HG02571 (cell line): ENCODE measurements at regions not wholly inside any gene's neighbourhood (a gene's known extent, or its start where the extent isn't known, plus 50 kb on each side); places are given as distances from the start of the nearest gene placed in this dataset.

Source experiments
- ATAC-seq: cut with Tn5 transposase; IDR thresholded peaks from one replicate; pipeline ENCODE4 v1.9.1; 2021; ENCODE audit warnings: mild to moderate bottlenecking, moderate library complexity; ENCODE audit not compliant: unreplicated experiment

DNA sequence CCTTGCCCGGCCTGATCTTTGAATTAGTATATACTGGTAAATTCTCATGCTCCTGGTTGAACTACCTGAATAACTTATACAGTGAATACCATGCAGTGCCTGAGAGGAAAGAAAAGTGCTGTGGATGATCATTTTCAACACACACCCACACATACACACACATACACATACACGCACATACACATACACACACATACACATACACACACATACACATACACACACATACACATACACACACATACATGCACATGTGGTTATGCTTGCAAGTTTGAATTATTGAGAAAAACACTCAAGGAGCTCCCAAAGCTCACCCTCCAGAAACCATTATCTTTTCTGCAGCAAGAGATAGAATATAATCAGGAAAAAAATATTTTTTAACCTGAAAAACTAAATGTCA lies 366.9 kb upstream of the RASGEF1B start:
- no peak for ATAC-seq

DNA sequence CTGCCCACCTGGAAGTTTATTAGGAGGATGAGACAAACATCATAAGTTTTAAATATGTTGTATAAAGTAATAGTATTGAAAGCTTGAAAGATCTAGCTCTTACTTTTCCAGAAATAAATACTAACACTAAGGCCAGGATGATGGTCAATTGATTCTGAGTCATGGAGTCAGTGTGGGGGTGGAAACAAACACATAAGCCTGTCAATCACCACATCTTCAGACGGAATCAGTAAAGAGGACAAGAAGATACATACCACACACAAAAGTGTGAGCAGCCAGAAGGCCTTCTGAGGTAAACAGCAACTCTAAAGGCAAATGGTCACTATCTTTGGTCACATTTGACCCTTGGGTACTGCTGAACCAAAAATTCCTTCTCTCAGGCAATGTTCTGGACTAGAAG lies 365.0 kb upstream of the RASGEF1B start:
- ATAC-seq = no peak

DNA sequence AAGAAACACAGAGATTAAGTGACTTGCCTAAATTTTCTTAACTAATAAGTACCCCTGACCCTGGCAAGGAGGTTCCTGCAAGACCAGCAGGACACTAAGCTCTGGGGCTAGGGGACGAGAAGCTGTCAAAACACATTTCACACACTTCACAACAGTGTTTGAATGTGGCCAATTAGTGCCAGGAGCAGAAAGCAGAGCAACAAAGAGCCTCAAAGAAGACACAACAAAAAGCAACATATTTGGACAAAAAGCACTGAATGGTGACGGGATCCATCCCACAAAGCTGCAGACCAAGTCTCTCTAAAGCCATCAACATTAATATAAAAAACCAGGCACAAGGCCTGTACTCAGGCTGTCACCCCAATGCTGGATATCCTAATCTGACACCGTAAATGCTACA lies 361.9 kb upstream of the RASGEF1B start:
- ATAC-seq = no peak

DNA sequence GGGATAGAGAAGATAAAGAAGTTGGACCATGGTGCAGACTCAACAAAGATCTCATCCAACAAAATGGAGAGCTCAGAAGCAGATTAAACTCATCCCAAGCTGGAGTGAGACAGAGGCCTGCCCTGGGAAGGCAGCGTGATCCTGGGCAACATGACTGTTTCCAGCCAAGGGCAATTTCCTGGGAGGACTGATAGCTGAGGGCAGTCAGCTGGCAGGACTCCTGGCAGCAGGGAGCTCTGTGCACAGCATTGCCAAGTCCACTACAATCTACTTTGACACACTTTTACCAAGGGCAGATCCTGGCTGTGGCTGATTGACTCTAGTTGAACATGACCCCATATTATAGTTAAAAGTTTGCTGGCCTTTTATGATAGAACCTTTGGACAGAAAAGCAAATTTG lies 357.3 kb upstream of the RASGEF1B start:
- ATAC-seq = no peak

DNA sequence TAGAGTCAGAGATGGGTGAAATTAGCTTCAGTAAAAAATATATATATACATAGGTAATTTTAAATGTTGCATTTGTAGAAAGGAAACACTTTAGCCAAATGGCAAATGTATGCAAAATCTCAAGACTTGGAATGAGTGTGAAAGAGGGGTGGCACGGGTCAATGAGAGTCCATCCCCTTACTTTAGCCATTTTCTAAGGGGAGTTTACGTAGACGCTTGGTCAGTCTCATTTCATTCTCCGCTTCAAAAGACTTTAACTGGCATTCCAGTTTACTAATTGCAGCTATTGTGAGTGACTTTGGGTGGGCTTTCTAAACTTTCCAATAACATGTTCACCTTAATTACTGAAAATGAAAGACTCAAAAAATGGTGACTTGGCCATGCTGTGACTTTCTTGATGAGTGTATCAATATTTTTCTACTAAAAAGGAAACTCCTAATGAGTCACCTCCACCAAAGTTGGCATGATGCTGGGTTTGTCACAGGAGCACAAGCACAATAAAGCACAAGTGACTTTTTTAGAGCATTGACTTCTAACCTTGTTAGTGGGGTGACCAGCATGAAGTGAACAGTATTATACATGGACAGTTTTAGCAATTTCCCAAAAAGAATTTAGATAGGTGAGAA lies 356.0 kb upstream of the RASGEF1B start:
- peak; percentile 70 for ATAC-seq

DNA sequence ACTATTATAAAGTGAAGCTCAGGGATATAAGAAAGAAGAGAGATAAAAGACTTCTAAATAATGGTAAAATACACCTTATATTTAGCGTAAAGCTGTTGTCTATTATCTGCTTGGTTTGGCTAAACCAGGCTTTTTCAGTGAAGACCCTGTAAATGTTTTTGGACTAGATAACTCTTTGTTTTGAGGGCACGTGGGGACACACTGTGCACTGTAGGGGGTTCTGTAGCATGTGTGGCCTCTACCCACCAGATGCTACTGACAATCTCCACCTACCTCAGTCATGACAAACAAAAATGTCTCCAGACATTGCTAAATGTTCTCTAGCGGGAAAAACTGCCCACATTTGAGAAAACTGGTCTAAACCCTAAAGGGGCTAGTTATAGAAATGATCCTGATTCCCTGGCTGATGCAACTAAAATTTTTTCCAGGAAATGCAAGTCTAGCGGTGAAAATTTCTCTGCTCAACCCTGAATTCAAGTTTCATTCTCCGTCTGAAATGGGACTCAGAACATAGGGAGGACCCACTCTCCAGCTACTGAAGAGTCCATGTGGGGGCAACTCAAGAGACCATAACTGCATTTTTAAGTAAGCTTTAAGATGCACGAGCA lies 355.2 kb upstream of the RASGEF1B start:
- no peak for ATAC-seq

DNA sequence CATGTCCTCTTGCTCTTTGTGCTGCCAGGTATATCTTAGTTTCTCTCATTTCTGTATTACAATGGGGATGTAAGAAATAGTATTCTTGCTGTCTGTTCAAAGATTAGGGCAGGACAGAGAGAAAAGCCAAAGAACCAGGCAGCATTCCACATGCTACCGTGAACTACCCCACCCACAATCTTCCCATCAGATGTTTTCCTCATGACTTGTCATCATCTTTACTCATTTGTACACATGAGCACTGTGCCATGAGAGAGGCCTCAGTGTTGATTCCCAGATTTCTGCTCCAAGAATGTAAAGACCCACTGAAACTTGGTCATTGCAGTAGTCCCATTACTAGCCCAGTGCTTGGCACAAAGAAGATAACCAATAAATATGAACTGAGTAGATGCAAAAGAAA lies 354.6 kb upstream of the RASGEF1B start:
- no peak for ATAC-seq

DNA sequence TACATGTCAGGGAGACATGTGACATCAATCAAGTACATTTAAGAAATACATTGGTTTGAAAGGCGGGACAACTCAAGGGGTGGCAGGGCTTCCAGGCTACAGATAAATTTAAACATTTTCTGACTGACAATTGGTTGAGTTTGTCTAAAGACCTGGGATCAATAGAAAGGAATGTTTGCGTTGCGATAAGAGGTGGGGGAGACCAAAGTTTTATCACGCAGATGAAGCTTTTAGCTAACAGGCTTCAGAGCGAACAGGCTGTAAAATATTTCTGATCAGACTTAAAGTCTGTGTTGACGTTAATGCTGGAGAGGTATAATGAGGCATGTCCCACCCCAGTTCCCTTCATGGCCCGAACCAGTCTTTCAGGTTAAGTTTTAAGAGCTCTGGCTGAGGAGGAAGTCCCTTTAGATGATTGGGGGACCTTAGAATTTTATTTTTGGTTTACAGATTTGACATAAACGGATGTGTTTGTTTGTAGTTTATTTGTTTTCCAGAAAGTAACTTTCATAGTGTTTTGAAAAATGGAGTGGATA lies 346.7 kb upstream of the RASGEF1B start:
- ATAC-seq = no peak

DNA sequence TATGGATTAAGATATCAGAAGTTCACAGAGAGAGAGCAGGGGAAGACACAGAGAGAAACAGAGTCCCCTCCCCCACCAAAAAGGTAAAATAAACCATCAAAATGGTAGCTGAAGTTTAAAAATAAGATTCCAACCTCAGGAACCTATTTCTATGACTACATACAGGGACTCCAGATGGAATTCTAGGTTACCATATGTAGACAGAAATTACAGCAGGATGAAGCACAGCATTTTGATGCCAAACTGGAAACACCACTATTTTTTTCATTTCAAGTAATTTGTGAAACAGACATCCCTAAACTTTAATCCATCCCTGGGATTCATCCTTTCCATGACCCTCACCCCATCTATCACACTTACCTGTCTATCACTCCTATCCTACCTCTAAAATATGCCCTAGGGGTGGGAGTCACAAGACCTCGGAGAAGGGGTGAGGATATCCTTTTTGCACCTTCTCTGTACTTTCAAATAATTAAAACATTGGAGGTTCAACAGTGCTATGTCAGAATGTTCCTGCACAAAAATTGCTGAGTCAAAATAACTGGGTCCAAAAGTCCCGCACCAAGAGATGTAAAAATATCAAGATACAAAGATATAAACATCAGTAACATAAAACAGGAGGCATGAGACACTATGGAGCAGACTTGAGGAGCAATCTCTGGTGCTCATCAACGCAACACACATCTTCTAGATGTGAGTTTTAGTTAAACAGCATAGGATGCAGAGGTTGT lies 344.5 kb upstream of the RASGEF1B start:
- ATAC-seq = no peak

DNA sequence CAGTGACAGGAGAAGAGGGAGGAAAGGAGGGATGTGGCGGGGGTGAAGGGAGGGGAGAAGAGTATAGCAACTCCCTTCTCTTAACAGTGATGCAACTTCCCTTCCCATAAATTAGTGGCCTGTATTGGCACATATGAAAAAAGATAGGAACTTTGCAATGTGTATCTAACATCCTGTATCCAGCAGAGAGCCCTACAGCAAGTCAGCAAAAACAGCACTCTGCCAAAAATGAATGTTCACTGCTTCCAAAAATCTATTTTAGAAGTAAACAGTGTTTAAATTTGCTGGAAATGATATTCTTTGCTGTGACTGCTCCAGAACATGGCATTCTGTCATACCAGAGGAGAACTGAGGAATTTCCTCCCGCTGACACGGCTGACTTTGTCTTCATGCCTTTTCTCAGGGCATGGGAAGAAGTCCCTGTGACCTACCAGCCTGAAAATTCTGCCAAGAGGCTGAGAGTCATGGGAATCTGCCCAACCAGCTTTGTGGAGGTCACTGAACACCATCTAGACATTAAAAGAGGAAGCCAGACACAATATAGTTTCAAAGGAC lies 343.4 kb upstream of the RASGEF1B start:
- ATAC-seq = no peak

DNA sequence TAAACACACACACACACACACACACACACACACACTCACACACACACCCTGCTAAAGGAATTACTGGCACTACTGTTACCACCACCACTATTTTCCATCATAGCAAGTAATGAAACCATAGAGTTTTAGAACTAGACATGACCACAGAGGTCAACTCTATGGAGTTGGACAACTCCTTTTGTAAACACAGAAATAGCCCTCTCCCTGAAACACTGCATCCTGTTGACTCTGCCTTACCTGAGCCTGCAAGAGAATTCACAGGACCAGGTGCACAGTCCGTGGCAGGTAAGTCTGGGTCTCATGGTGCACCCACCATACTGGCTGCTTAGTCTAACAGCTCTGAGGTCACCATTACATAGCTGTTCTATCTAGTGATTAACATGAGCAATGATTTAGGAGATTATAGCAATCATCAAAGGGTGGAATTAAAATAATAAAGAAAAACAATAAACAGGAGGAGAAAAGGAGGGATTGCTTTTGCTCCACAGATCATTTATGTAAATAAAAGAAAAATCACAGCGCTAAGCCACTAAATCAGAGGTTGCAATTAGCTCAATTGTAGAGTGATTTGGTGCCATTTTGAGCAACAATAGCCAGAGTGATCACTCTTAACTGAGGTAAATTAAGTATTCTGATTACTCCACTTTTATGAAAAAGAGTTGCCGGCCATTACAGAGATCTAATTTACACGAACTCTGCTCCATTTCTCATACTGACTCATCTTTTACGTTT lies 340.0 kb upstream of the RASGEF1B start:
- ATAC-seq = no peak

DNA sequence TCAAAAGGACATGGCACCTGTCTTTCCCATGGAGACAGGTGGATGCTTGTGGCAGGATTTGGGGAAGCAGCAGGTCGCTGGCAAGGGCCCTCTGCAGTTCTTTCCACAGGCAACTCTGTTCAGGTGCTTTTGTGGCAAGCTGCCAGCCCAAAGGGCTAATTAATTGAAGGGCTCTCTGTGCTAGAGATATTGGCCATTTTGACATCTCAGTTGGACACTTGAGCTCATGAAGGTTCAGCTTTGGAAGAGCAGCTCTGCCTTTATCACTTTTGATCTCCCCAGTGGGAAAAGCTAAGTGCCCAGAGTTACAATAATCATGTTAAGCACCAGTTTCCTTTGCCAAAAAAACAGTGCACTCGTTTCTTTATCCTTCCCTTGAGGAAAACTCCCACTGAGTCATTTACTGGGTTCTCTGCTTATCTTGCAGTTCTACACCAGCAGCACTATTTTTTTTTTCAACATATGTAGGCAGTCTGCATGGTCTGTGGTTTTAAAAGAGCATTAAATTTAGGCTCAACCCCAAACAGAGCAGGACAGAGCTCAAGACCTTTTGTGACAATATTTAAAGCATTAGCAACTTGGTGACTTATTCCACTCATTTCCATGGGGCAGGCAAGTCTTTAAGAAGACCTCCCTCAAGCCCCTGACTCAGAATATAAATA lies 336.4 kb upstream of the RASGEF1B start:
- no peak for ATAC-seq

DNA sequence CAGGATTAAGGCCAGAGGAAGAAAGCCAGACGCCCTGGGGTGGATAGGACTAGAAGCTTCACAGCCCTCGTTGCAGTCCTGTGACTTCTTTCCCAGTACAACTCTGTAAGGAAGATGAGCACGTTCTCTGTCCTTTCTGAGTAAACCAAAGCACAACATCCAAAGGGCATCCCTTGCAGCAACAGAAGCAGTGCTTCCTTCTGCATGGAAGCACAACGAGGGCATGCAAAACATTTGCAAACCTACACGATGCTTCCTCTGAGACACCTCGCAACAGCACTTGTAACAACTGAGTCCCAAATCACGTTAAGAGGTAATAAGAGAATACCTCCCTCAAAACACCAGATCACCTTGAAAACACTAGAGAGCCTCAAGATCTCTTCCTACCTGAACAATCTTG lies 335.7 kb upstream of the RASGEF1B start:
- ATAC-seq = no peak

DNA sequence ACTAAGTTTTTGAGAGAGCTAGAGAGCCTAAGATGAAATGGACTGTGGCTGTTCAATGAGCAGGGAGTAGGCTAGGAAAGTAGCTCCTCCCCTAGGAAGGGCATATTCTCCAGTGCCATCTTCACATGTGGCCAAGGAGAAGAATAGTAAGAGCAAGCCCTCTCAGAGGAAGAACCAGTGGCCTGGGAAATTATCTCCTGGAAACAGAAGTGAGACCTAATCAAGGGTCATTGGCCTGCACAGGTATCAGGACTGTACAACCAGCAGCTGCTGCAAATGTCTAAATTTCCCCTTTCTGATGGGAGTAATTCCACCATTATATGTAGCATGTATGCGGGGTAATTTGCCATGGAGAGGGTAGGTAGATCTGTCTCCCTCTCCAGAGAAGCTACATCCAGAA lies 334.8 kb upstream of the RASGEF1B start:
- no peak for ATAC-seq

DNA sequence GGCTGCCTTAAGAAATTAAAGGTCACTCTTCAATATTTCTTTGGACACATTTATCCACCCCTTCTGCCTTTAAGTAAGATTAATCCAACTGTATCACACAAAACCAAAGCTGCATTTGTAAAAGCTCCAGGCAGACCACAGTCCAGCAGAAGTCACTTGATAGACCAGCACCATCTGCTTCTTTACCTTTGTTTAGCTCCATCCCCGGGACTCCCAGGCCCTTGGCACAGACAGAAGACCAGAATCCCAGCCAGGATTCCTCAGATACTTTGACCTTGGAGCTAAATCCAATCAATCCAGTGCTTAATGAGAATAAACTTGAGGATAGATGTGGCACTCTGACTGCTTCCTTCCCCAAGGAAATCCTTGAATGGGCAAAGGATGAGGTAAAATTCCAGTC lies 333.1 kb upstream of the RASGEF1B start:
- no peak for ATAC-seq

DNA sequence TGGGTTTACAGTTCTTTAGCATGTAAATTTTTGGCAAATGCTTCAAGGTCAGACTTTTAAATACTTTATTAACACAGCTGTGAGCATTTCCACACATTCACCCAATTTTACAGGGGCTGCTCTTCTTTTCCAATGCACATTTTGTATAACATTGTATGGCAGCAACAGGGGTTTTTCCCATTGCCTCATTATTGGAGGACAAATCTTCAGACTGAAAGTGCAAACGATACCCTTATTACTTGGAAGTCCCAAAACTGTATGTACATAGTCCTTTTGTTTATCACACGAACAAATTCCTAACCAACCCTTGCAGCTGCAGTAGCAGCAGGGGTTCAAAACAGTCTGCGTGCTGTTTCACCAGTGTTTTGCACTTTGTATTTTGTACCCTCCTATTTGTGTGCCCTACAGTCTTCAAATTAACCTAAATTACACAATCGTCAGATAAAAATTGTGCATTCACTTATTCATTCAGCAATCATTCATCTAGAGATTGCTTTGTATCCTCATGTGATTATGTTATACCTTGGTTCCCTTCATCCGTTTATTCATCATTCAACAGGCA lies 330.7 kb upstream of the RASGEF1B start:
- ATAC-seq = no peak

DNA sequence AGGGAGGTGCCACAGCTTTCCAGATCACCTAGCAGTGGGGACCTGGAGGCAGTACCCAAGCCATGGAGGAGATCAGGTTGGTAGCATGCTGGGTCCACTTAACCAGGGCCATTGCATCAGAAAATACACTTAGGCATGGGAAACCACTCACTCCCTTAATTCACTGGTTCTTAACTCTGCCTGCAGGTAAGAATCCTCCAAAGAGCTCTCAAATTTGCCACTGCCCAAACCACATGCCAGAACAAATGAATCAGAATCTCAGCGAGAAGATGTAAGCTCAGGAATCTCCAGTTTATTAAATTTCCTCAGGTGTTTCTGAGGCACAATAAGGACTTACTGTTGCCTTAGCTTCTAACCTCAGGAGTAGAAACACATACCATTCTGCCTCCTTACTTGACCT lies 327.7 kb upstream of the RASGEF1B start:
- no peak for ATAC-seq

DNA sequence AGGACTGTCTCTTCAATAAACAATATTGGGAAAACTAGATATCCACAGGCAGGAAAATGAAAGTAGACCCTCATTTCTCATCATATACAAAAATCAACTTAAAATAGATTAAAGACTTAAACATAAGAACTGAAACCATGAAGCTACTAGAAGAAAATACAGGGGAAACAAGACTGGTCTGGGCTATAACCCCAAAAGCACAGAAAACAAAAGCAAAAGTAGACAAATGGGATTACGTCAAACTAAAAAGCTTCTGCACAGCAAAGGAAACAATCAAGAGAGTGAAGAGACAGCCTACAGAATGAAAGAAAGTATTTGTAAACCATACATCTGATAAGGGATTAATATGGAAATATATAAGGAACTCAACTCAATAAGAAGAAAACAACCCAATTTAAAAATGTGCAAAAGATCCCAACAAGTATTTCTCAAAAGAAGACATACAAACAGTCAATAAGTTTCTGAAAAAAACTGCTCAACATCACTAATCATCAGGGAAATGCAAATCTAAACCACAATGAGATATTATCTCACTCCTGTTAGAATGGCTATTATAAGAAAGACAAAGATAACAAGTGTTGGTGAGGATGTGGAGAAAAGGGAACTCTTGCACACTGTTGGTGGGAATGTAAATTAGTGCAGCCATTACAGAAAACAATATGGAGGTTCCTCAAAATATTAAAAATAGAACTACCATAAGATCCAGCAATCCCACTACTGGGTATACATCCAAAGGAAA lies 325.3 kb upstream of the RASGEF1B start:
- ATAC-seq = peak; percentile 54

DNA sequence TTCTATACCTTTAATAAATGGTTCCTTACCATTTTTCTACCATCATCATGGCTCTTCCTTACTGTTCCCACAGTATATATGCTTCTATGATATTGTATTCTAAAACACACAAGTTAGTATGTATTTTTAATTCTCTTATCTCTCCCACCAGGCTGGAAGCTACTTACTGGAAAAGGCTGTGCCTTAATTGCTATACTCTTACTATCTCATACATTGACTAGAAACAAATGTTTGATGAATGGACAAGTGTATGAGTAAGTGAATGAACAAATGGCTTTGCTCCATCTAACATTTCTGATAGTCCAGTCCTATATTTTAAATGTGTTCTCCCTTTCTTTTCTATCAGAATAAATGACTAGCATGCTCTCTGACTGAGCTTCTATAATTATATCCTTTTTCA lies 320.8 kb upstream of the RASGEF1B start:
- ATAC-seq = no peak

DNA sequence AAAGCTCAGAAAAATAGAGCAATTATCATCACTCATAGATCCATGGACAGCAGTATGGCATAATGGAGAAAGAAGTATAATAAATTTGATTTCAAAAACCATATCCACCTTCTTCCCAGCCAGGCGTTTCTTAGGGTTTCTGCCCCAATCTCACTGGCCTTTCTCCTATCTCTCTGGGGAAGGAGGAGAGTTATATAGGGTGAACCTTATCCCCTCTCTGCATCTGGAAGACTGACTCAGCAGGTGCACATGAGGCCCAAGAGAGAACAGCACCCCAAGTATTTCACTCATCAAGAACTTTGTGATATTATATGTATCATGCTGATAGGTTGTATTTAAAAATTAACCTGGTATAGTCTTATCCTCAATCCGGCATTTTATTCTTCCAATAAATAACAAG lies 318.8 kb upstream of the RASGEF1B start:
- ATAC-seq = no peak
